ENCODE measurements at regions not wholly inside any gene's neighbourhood (a gene's known extent, or its start where the extent isn't known, plus 50 kb on each side); places are given as distances from the start of the nearest gene placed in this dataset.

GRCh38 chr3:66748175-66748876 lies 247.5 kb upstream of the LRIG1 start:
- WGBS (ENCODE audit: insufficient coverage), result no CpG with 5 or more reads among the region's 2 CpGs
- ChIA-PET CTCF (no interaction called here), POLR2A (no interaction called here)
- peaks cover 8% of the 10 kb centered on the region for H3K27me3 Mint-ChIP-seq
- H3K4me1 ChIP-seq (ENCODE audit: control insufficient read depth in 2 of 2, insufficient read depth in 2 of 2, low read length in 2 of 2), result no peaks in the 10 kb centered on the region
- H2AFZ ChIP-seq (ENCODE audit: insufficient read depth, low read depth, low read length, poor library complexity, severe bottlenecking), result no peak overlapping the region
- no peak overlapping the region for H3K4me2 ChIP-seq (replicated peaks; ENCODE audit: low read depth, low read length, poor library complexity, severe bottlenecking)
- no peak overlapping the region for H3K9ac ChIP-seq (ENCODE audit: low read length)
- intact Hi-C loops (cut with micrococcal nuclease), result no loop called here
- no peaks in the 10 kb centered on the region for H3K79me2 ChIP-seq (ENCODE audit: control insufficient read depth, insufficient read depth, low read length)
- ATAC-seq (ENCODE audit: low read depth) (no peak), DNase-seq (no peak)
- no peak overlapping the region for H3K4me3 Mint-ChIP-seq
- no peaks in the 10 kb centered on the region for H3K36me3 ChIP-seq (replicated peaks in 1 of 2; ENCODE audit: control extremely low read depth in 1 of 2, control insufficient read depth in 1 of 2, extremely low read depth in 1 of 2, insufficient read depth in 2 of 2, low read length in 1 of 2)
- no peak overlapping the region for H3K27ac ChIP-seq (ENCODE audit: low read length in 2 of 2)
- no peaks in the 10 kb centered on the region for H4K20me1 ChIP-seq (ENCODE audit: control insufficient read depth, insufficient read depth, low read length, poor library complexity, severe bottlenecking)
- H3K4me3 ChIP-seq (ENCODE audit: control extremely low read depth in 1 of 5, extremely low read depth in 1 of 5, insufficient read depth in 1 of 5, low read depth in 2 of 5, low read length in 4 of 5), result no peak overlapping the region
- TF ChIP-seq EZH2 (IDR thresholded peaks at IDR 0.05; ENCODE audit: borderline replicate concordance, insufficient read depth, low read depth, low read length, poor library complexity, severe bottlenecking) (no peak), CTCF (IDR thresholded peaks at IDR 0.05) (no peak)
- no peak overlapping the region for H3K27ac Mint-ChIP-seq
- peaks cover 0 to under 1% (median 0%) of the 10 kb centered on the region in 4 experiments for H3K27me3 ChIP-seq (replicated peaks in 1 of 4; ENCODE audit: control extremely low read depth in 1 of 4, control insufficient read depth in 3 of 4, insufficient read depth in 4 of 4, low read length in 3 of 4)
- H3K9me3 ChIP-seq (ENCODE audit: control extremely low read depth in 1 of 3, control insufficient read depth in 2 of 3, insufficient read depth in 1 of 3, low read length in 2 of 3), result no peaks in the 10 kb centered on the region
- H3K9me3 Mint-ChIP-seq (ENCODE audit: insufficient read depth), result no peaks in the 10 kb centered on the region
- no peaks in the 10 kb centered on the region for H3K4me1 Mint-ChIP-seq

GRCh38 chr3:66751842-66752241 lies 246.3 kb upstream of the KBTBD8 start:
- POLR2A ChIA-PET, result no interaction called here
- no peak overlapping the region for H3K4me3 ChIP-seq (ENCODE audit: control extremely low read depth in 1 of 5, extremely low read depth in 1 of 5, insufficient read depth in 1 of 5, low read depth in 2 of 5, low read length in 4 of 5)
- H3K27ac ChIP-seq (ENCODE audit: low read length in 2 of 2), result no peak overlapping the region
- TF ChIP-seq CTCF (IDR thresholded peaks at IDR 0.05), result no peak
- TF ChIP-seq EZH2 (IDR thresholded peaks at IDR 0.05; ENCODE audit: borderline replicate concordance, insufficient read depth, low read depth, low read length, poor library complexity, severe bottlenecking), result no peak
- no peak for DNase-seq
- H3K27me3 ChIP-seq (replicated peaks in 1 of 4; ENCODE audit: control extremely low read depth in 1 of 4, control insufficient read depth in 3 of 4, insufficient read depth in 4 of 4, low read length in 3 of 4), result no peaks in the 10 kb centered on the region
- H3K4me3 Mint-ChIP-seq, result no peak overlapping the region
- no peaks in the 10 kb centered on the region for H3K36me3 ChIP-seq (replicated peaks in 1 of 2; ENCODE audit: control extremely low read depth in 1 of 2, control insufficient read depth in 1 of 2, extremely low read depth in 1 of 2, insufficient read depth in 2 of 2, low read length in 1 of 2)
- H3K4me2 ChIP-seq (replicated peaks; ENCODE audit: low read depth, low read length, poor library complexity, severe bottlenecking), result no peak overlapping the region
- H3K79me2 ChIP-seq (ENCODE audit: control insufficient read depth, insufficient read depth, low read length), result no peaks in the 10 kb centered on the region
- ATAC-seq (ENCODE audit: low read depth), result no peak
- no CpG with 5 or more reads among the region's 3 CpGs for WGBS (ENCODE audit: insufficient coverage)
- H3K9ac ChIP-seq (ENCODE audit: low read length), result no peak overlapping the region
- no peaks in the 10 kb centered on the region for H3K4me1 Mint-ChIP-seq
- intact Hi-C loops (cut with micrococcal nuclease), result no loop called here
- no peak overlapping the region for H2AFZ ChIP-seq (ENCODE audit: insufficient read depth, low read depth, low read length, poor library complexity, severe bottlenecking)
- peaks cover 5% of the 10 kb centered on the region for H3K27me3 Mint-ChIP-seq
- no peak overlapping the region for H3K27ac Mint-ChIP-seq
- CTCF ChIA-PET, result no interaction called here
- H3K4me1 ChIP-seq (ENCODE audit: control insufficient read depth in 2 of 2, insufficient read depth in 2 of 2, low read length in 2 of 2), result no peaks in the 10 kb centered on the region
- no peaks in the 10 kb centered on the region for H4K20me1 ChIP-seq (ENCODE audit: control insufficient read depth, insufficient read depth, low read length, poor library complexity, severe bottlenecking)
- H3K9me3 Mint-ChIP-seq (ENCODE audit: insufficient read depth), result no peaks in the 10 kb centered on the region
- no peaks in the 10 kb centered on the region for H3K9me3 ChIP-seq (ENCODE audit: control extremely low read depth in 1 of 3, control insufficient read depth in 2 of 3, insufficient read depth in 1 of 3, low read length in 2 of 3)

Measured in B cell (primary cell).